PC-3 (cell line): ENCODE measurements at regions not wholly inside any gene's neighbourhood (a gene's known extent, or its start where the extent isn't known, plus 50 kb on each side); places are given as distances from the start of the nearest gene placed in this dataset.

ENCODE experiments used
- ATAC-seq: fragments of 200-7000 bp; cut with Tn5 transposase; 2 replicates; pipeline ENCODE4 v1.9.1; 2020; ENCODE audit warnings: mild to moderate bottlenecking, moderate library complexity
- BruUV-seq: library from RNA; stranded (reverse); fragments of 400-500 nt; replicated peaks from 2 replicates; lab custom pipeline; 2021; lab: Mats Ljungman, UMichigan
- CTCF ChIA-PET: fragments of 300-600 bp; sonication (Branson Sonifier 250); formaldehyde crosslinking; loops from one replicate; lab custom pipeline; 2022; ENCODE audit warnings: antibody characterized with exemption; lab: Charles Lee
- POLR2A ChIA-PET: fragments of 300-600 bp; sonication (Branson Sonifier 250); formaldehyde crosslinking; loops from one replicate; lab custom pipeline; 2022; ENCODE audit warnings: antibody characterized with exemption; ENCODE audit not compliant: unreplicated experiment; lab: Charles Lee
- DNase-seq: peaks from one replicate; pipeline ENCODE4 v3.0.0-alpha.2; 2015
- H2AFZ ChIP-seq: fragments of 300-600 bp; sonication (generic); 2 replicates; pipeline ENCODE4 v1.6.0; 2016; ENCODE audit warnings: antibody characterized with exemption, low read length
- H3F3A ChIP-seq: fragments of 300-600 bp; sonication (generic); one replicate; pipeline ENCODE4 v1.6.0; 2017; ENCODE audit warnings: antibody characterized with exemption, low read length, control low read depth, mild to moderate bottlenecking; ENCODE audit not compliant: unreplicated experiment
- H3K27ac ChIP-seq: fragments of 300-600 bp; sonication (generic); 2 replicates; pipeline ENCODE4 v1.5.1; 2016; ENCODE audit warnings: mild to moderate bottlenecking, low read length
- H3K27me3 ChIP-seq: fragments of 300-600 bp; sonication (generic); 2 replicates; pipeline ENCODE4 v1.6.1; 2016; ENCODE audit warnings: low read length, mixed read lengths
- H3K36me3 ChIP-seq: fragments of 300-600 bp; sonication (generic); 2 replicates; pipeline ENCODE4 v1.6.1; 2016; ENCODE audit warnings: low read depth, mixed run types, low read length, mixed read lengths
- H3K4me1 ChIP-seq: fragments of 300-600 bp; sonication (generic); 2 replicates; pipeline ENCODE4 v1.5.1; 2016; ENCODE audit warnings: low read length; ENCODE audit not compliant: insufficient read depth
- H3K4me2 ChIP-seq: fragments of 300-600 bp; sonication (generic); 2 replicates; pipeline ENCODE4 v1.6.0; 2016; ENCODE audit warnings: low read length
- H3K4me3 ChIP-seq: fragments of 300-600 bp; sonication (generic); 2 replicates; pipeline ENCODE4 v1.5.1; 2016; ENCODE audit warnings: mild to moderate bottlenecking, low read length, mixed read lengths
- H3K79me2 ChIP-seq: fragments of 300-600 bp; sonication (generic); 2 replicates; pipeline ENCODE4 v1.6.1; 2017; ENCODE audit warnings: low read length, mixed read lengths
- H3K9ac ChIP-seq: fragments of 300-600 bp; sonication (generic); 2 replicates; pipeline ENCODE4 v1.6.0; 2016; ENCODE audit warnings: mild to moderate bottlenecking, low read length
- H3K9me2 ChIP-seq: fragments of 300-600 bp; sonication (generic); replicated peaks from 2 replicates; pipeline ENCODE4 v1.6.1; 2016; ENCODE audit warnings: mixed run types, low read length, mixed read lengths
- H3K9me3 ChIP-seq: fragments of 300-600 bp; sonication (generic); 2 replicates; pipeline ENCODE4 v1.6.1; 2016; ENCODE audit warnings: low read length, mixed read lengths
- H4K20me1 ChIP-seq: fragments of 300-600 bp; sonication (generic); 2 replicates; pipeline ENCODE4 v1.6.1; 2016; ENCODE audit warnings: low read length, mixed read lengths
- EZH2 ChIP-seq: fragments of 300-600 bp; sonication (generic); IDR thresholded peaks from one replicate; pipeline ENCODE4 v1.6.1; 2017; ENCODE audit warnings: antibody characterized with exemption, mild to moderate bottlenecking, low read length; ENCODE audit not compliant: unreplicated experiment
- EZH2phosphoT487 ChIP-seq: fragments of 300-600 bp; sonication (generic); IDR thresholded peaks from 2 replicates; pipeline ENCODE4 v1.6.1; 2018; ENCODE audit warnings: mild to moderate bottlenecking, antibody characterized with exemption, low read length, borderline replicate concordance
- intact Hi-C: fragments of 100-400 bp; cut with micrococcal nuclease; formaldehyde crosslinking; loops from 2 replicates; pipeline ENCODE4 v1.9.0; 2023
- TF ChIP-seq, protein P1 (sequence below): fragments of 300-600 bp; sonication (generic); conservative IDR thresholded peaks from 2 replicates; pipeline ENCODE4 v1.5.1; 2017; ENCODE audit warnings: antibody characterized with exemption, low read depth, mild to moderate bottlenecking, low read length

DNA sequence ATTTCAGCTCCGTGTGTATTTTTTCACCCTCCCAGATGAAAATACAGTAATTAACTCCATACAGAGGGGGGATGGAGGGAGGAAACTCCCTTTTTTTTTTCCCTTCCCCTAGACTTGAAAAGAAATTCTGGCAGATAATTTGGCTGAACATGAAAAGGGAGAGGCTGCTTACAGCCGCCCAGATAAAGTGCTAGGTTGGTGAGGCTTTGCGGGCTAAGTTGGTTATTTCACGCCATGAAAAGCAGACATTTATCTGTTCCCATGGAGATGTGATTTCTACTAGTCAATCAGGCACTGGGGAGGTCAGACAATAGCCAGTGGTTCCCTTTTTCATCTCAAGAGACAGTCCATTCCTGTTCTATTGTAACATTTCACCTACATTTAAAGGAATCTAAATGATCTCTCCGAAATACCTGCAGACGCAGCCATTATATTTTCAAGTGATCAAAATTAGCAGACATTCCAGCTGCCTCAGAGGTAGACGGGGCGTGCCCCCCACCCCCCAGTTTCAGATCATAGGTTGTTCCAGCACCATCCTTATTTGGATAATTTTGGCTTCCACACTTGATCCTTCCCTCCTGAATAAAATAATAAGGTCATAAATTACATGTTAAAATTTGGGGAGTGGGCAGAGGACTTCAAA is 143.9 kb upstream of the ZNF217 start:
- Histone ChIP-seq H3F3A (peaks cover 8% of the 10 kb centered on the region), H3K27ac (peak overlapping the region; percentile 87), H3K27me3 (no peaks in the 10 kb centered on the region), H2AFZ (peak overlapping the region; percentile 66), H3K36me3 (no peaks in the 10 kb centered on the region), H3K9me3 (no peaks in the 10 kb centered on the region), H3K79me2 (0 out of 2 replicates have a peak, but pooled peaks cover 3% of the 10 kb centered on the region), H3K9ac (peak overlapping the region; percentile 73), H4K20me1 (no peaks in the 10 kb centered on the region), H3K9me2 (no peaks in the 10 kb centered on the region), H3K4me3 (peak overlapping the region; percentile 61), H3K4me2 (peak overlapping the region; percentile 86), H3K4me1 (peaks cover 70% of the 10 kb centered on the region)
- no TSS peak for BruUV-seq
- POLR2A ChIA-PET: interaction anchor here (0.6 to 1.9 kb wide), 4 partner anchors 11 to 144 kb away, joined by 5 to 14 read pairs (median 8); partner anchors contain the start of gene ZNF217
- intact Hi-C loops: loop anchor here (1.0 to 10.0 kb wide), 9 partner anchors 37 to 327 kb away; no protein-coding TSS in a partner anchor
- CTCF ChIA-PET: interaction anchor here (1.4 kb wide), 1 partner anchor 95 kb away, joined by 5 read pairs; no protein-coding TSS in a partner anchor
- DNase-seq: peak; percentile 29
- ATAC-seq: no peak
- no peak for TF ChIP-seq EZH2
- TF ChIP-seq, protein P1, sequence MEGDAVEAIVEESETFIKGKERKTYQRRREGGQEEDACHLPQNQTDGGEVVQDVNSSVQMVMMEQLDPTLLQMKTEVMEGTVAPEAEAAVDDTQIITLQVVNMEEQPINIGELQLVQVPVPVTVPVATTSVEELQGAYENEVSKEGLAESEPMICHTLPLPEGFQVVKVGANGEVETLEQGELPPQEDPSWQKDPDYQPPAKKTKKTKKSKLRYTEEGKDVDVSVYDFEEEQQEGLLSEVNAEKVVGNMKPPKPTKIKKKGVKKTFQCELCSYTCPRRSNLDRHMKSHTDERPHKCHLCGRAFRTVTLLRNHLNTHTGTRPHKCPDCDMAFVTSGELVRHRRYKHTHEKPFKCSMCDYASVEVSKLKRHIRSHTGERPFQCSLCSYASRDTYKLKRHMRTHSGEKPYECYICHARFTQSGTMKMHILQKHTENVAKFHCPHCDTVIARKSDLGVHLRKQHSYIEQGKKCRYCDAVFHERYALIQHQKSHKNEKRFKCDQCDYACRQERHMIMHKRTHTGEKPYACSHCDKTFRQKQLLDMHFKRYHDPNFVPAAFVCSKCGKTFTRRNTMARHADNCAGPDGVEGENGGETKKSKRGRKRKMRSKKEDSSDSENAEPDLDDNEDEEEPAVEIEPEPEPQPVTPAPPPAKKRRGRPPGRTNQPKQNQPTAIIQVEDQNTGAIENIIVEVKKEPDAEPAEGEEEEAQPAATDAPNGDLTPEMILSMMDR: no peak
- no peak for TF ChIP-seq EZH2phosphoT487

DNA sequence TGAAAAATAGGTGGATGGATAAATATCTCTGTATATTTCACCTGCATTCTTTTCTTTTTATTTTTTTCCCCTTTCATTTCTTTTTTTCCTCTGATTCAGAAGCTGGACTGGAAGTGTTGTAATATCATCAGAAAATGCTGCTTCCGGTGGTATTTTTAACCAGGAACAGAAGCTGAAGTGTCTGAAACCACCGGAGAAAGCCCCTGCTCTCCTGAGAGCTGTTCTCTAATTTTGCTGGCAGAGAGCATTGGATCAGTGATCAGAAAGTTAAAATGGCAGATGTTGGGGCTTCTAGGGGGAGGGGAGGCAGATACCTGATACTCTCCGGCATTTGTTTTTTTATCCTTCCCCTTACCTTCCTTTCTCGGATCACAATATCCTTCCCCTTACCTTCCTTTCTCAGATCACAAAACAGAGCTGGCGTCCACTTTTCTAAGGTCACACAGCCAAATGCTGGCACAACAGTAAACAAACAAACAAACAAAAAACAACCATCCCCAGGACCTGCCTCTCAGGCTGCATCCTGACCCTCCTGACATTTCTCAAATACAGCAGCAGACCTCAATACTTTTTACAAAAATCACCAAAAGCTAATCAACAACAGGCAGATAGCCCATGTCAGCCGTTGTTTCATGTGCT is 143.2 kb upstream of the ZNF217 start:
- ChIA-PET CTCF (interaction anchor here (0.6 kb wide), 1 partner anchor 179 kb away, joined by 3 read pairs; no protein-coding TSS in a partner anchor), POLR2A (interaction anchor here (0.6 to 1.0 kb wide), 5 partner anchors 11 to 163 kb away, joined by 3 to 9 read pairs (median 5); partner anchors contain the start of gene ZNF217)
- no peaks in the 10 kb centered on the region for H4K20me1 ChIP-seq
- no peaks in the 10 kb centered on the region for H3K9me3 ChIP-seq
- H3K79me2 ChIP-seq: 0 out of 2 replicates have a peak, but pooled peaks cover 3% of the 10 kb centered on the region
- BruUV-seq: no TSS peak
- peaks cover 70% of the 10 kb centered on the region for H3K4me1 ChIP-seq
- H3K4me2 ChIP-seq: peak overlapping the region; percentile 86
- no peaks in the 10 kb centered on the region for H3K27me3 ChIP-seq
- TF ChIP-seq EZH2: no peak
- TF ChIP-seq, protein P1: no peak
- no peak for TF ChIP-seq EZH2phosphoT487
- H3K9me2 ChIP-seq: no peaks in the 10 kb centered on the region
- peak overlapping the region; percentile 61 for H3K4me3 ChIP-seq
- peak overlapping the region; percentile 87 for H3K27ac ChIP-seq
- H3F3A ChIP-seq: peaks cover 8% of the 10 kb centered on the region
- H3K9ac ChIP-seq: peak overlapping the region; percentile 73
- peak overlapping the region; percentile 66 for H2AFZ ChIP-seq
- intact Hi-C loops: loop anchor here (5.0 to 10.0 kb wide), 6 partner anchors 45 to 328 kb away; no protein-coding TSS in a partner anchor
- DNase-seq (peak; percentile 49), ATAC-seq (no peak)
- no peaks in the 10 kb centered on the region for H3K36me3 ChIP-seq
